HEK293T (cell line): ENCODE measurements at regions not wholly inside any gene's neighbourhood (a gene's known extent, or its start where the extent isn't known, plus 50 kb on each side); places are given as distances from the start of the nearest gene placed in this dataset.

Source experiments
- CTCF ChIA-PET: fragments of 350-600 bp; formaldehyde crosslinking; extraction: SDS; loops from one replicate; lab custom pipeline; 2021; ENCODE audit warnings: antibody characterized with exemption, inconsistent platforms; lab: Yijun Ruan, JAX
- POLR2A ChIA-PET: fragments of 350-600 bp; formaldehyde crosslinking; extraction: SDS; loops from one replicate; lab custom pipeline; 2020; ENCODE audit warnings: antibody characterized with exemption, inconsistent platforms; lab: Yijun Ruan, JAX
- DNase-seq: peaks from one replicate; pipeline ENCODE4 v3.0.0; 2012; ENCODE audit warnings: mixed read lengths; ENCODE audit errors: extremely low spot score
- ARNT ChIP-seq: fragments of 450-650 bp; IDR thresholded peaks from 2 replicates; pipeline ENCODE4 v1.6.1; 2017; ENCODE audit warnings: mild to moderate bottlenecking
- BHLHE40 ChIP-seq: fragments of 450-650 bp; IDR thresholded peaks from 2 replicates; pipeline ENCODE4 v1.6.1; 2016; ENCODE audit warnings: mild to moderate bottlenecking, moderate library complexity, borderline replicate concordance
- CTBP1 ChIP-seq: fragments of 450-650 bp; IDR thresholded peaks from 2 replicates; pipeline ENCODE4 v1.6.1; 2016; ENCODE audit warnings: borderline replicate concordance
- ELF4 ChIP-seq: fragments of 450-650 bp; IDR thresholded peaks from 2 replicates; pipeline ENCODE4 v1.6.1; 2017; ENCODE audit warnings: antibody characterized with exemption
- FOXA1 ChIP-seq: fragments of 450-650 bp; IDR thresholded peaks from 2 replicates; pipeline ENCODE4 v1.6.1; 2016; ENCODE audit warnings: mild to moderate bottlenecking
- FOXK2 ChIP-seq: fragments of 450-650 bp; IDR thresholded peaks from 2 replicates; pipeline ENCODE4 v1.6.1; 2016; ENCODE audit warnings: mild to moderate bottlenecking
- FOXM1 ChIP-seq: fragments of 450-650 bp; IDR thresholded peaks from 2 replicates; pipeline ENCODE4 v1.6.1; 2017; ENCODE audit warnings: mild to moderate bottlenecking, borderline replicate concordance
- HDGF ChIP-seq: fragments of 450-650 bp; IDR thresholded peaks from 2 replicates; pipeline ENCODE4 v1.6.1; 2017; ENCODE audit warnings: antibody characterized with exemption, borderline replicate concordance
- L3MBTL2 ChIP-seq: fragments of 450-650 bp; conservative IDR thresholded peaks from 2 replicates; pipeline ENCODE4 v1.6.1; 2016; ENCODE audit warnings: mild to moderate bottlenecking
- LEF1 ChIP-seq: fragments of 450-650 bp; IDR thresholded peaks from 2 replicates; pipeline ENCODE4 v1.6.1; 2017; ENCODE audit warnings: mild to moderate bottlenecking, borderline replicate concordance
- NFRKB ChIP-seq: fragments of 450-650 bp; IDR thresholded peaks from 2 replicates; pipeline ENCODE4 v1.6.1; 2016; ENCODE audit warnings: mild to moderate bottlenecking, moderate library complexity
- PKNOX1 ChIP-seq: fragments of 450-650 bp; IDR thresholded peaks from 2 replicates; pipeline ENCODE4 v1.6.1; 2016
- SP1 ChIP-seq: fragments of 450-650 bp; IDR thresholded peaks from 2 replicates; pipeline ENCODE4 v1.6.1; 2017
- SUZ12 ChIP-seq: fragments of 450-650 bp; IDR thresholded peaks from 2 replicates; pipeline ENCODE4 v1.6.1; 2016; ENCODE audit warnings: mild to moderate bottlenecking
- TARDBP ChIP-seq: fragments of 450-650 bp; IDR thresholded peaks from 2 replicates; pipeline ENCODE4 v1.6.1; 2016
- ZNF384 ChIP-seq: fragments of 450-650 bp; IDR thresholded peaks from 2 replicates; pipeline ENCODE4 v1.6.1; 2016

- DNase-seq: no peak
- ChIA-PET CTCF (no interaction called here), POLR2A (no interaction called here)
- TF ChIP-seq TARDBP: no peak
- TF ChIP-seq ZNF384: no peak
- no peak for TF ChIP-seq SUZ12
- no peak for TF ChIP-seq LEF1
- TF ChIP-seq NFRKB: no peak
- no peak for TF ChIP-seq CTBP1
- no peak for TF ChIP-seq FOXM1
- no peak for TF ChIP-seq HDGF
- TF ChIP-seq FOXK2: no peak
- TF ChIP-seq ARNT: no peak
- TF ChIP-seq L3MBTL2: no peak
- no peak for TF ChIP-seq FOXA1
- no peak for TF ChIP-seq PKNOX1
- no peak for TF ChIP-seq BHLHE40
- no peak for TF ChIP-seq ELF4
- TF ChIP-seq SP1: no peak
These were observed 177.1 kb downstream of the BRD1 start for GRCh38 chr22:49650336-49651241.

GRCh38 chr22:49649166-49650068 is 178.3 kb downstream of the BRD1 start:
- ChIA-PET CTCF (no interaction called here), POLR2A (no interaction called here)
- no peak for TF ChIP-seq FOXA1
- no peak for TF ChIP-seq TARDBP
- TF ChIP-seq ZNF384: no peak
- no peak for TF ChIP-seq L3MBTL2
- TF ChIP-seq HDGF: no peak
- DNase-seq: no peak

GRCh38 chr22:49648053-49648452 is 179.6 kb downstream of the BRD1 start:
- ChIA-PET POLR2A (no interaction called here), CTCF (no interaction called here)
- DNase-seq: no peak
- TF ChIP-seq PKNOX1 (no peak), L3MBTL2 (no peak), SUZ12 (no peak), CTBP1 (no peak), FOXM1 (no peak), FOXA1 (no peak), ARNT (no peak), ZNF384 (no peak), SP1 (no peak), HDGF (no peak), BHLHE40 (no peak), TARDBP (no peak), FOXK2 (no peak), ELF4 (no peak), LEF1 (no peak), NFRKB (no peak)

GRCh38 chr22:49647627-49648026 is 180.0 kb downstream of the BRD1 start:
- ChIA-PET CTCF (no interaction called here), POLR2A (no interaction called here)
- TF ChIP-seq ARNT (no peak), TARDBP (no peak), PKNOX1 (no peak), FOXK2 (no peak), FOXA1 (no peak), FOXM1 (no peak), CTBP1 (no peak), SUZ12 (no peak), BHLHE40 (no peak), SP1 (no peak), ELF4 (no peak), HDGF (no peak), ZNF384 (no peak), L3MBTL2 (no peak), NFRKB (no peak), LEF1 (no peak)
- peak; percentile 27 for DNase-seq

- POLR2A ChIA-PET: no interaction called here
- TF ChIP-seq LEF1: no peak
These were observed 180.8 kb downstream of the BRD1 start for GRCh38 chr22:49646876-49647275.

More at GRCh38 chr22:49646876-49647275, 180.8 kb downstream of the BRD1 start:
- no peak for DNase-seq
- CTCF ChIA-PET: no interaction called here
